ENCODE measurements at regions not wholly inside any gene's neighbourhood (a gene's known extent, or its start where the extent isn't known, plus 50 kb on each side); places are given as distances from the start of the nearest gene placed in this dataset.

DNA sequence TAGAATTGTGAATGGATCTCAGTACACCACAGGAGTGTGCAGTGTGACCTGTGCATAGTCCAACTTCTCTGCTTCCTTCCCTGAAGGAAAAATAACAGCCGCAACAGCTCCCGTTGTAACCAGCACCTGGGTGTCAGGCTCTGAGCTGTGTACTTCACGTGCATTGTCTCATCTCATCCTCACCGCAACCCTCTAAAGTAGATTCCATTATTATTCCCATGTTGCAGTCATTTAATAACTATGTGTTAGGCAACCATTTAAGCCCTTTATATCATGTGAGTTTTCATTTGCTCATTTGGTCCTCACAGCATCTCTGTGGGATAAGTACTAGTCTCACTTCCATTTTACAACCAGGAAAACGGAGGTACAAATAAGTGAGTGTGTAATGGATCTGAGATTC is 247.0 kb upstream of the MAF start:
- H3K4me2 ChIP-seq (ENCODE audit: insufficient read depth, low read length), result no peak overlapping the region
- intact Hi-C loops (cut with micrococcal nuclease), result no loop called here
- H3K4me3 ChIP-seq (replicated peaks in 1 of 3; ENCODE audit: insufficient read depth in 1 of 3, low read depth in 1 of 3, low read length in 3 of 3), result no peak overlapping the region
- no peak overlapping the region for H3K27ac ChIP-seq (ENCODE audit: insufficient read depth, low read depth, low read length)
- BruUV-seq (replicated peaks), result no TSS peak
- no peaks in the 10 kb centered on the region for H3K9me1 ChIP-seq (replicated peaks; ENCODE audit: control insufficient read depth, extremely low read depth, insufficient read depth, low read length)
- ChIA-PET POLR2A (no interaction called here), CTCF (no interaction called here)
- no peaks in the 10 kb centered on the region for H3K36me3 ChIP-seq (ENCODE audit: control insufficient read depth in 2 of 2, extremely low read depth in 1 of 2, insufficient read depth in 2 of 2, low read length in 2 of 2)
- H4K20me1 ChIP-seq (replicated peaks; ENCODE audit: control insufficient read depth, extremely low read depth, insufficient read depth, low read length), result no peaks in the 10 kb centered on the region
- no peaks in the 10 kb centered on the region for H3K79me2 ChIP-seq (ENCODE audit: control insufficient read depth, insufficient read depth, low read length)
- TF ChIP-seq, protein P1, sequence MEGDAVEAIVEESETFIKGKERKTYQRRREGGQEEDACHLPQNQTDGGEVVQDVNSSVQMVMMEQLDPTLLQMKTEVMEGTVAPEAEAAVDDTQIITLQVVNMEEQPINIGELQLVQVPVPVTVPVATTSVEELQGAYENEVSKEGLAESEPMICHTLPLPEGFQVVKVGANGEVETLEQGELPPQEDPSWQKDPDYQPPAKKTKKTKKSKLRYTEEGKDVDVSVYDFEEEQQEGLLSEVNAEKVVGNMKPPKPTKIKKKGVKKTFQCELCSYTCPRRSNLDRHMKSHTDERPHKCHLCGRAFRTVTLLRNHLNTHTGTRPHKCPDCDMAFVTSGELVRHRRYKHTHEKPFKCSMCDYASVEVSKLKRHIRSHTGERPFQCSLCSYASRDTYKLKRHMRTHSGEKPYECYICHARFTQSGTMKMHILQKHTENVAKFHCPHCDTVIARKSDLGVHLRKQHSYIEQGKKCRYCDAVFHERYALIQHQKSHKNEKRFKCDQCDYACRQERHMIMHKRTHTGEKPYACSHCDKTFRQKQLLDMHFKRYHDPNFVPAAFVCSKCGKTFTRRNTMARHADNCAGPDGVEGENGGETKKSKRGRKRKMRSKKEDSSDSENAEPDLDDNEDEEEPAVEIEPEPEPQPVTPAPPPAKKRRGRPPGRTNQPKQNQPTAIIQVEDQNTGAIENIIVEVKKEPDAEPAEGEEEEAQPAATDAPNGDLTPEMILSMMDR (IDR thresholded peaks at IDR 0.05; ENCODE audit: extremely low read depth in 1 of 2, insufficient read depth in 1 of 2, low read depth in 1 of 2, low read length in 2 of 2), result no peak
- TF ChIP-seq GATA2 (IDR thresholded peaks at IDR 0.05; ENCODE audit: insufficient read depth, insufficient read length, low read depth, low read length) (no peak), POLR2AphosphoS5 (IDR thresholded peaks at IDR 0.05; ENCODE audit: insufficient read depth, low read depth, low read length) (no peak), JUN (IDR thresholded peaks at IDR 0.05; ENCODE audit: borderline replicate concordance, insufficient read depth, insufficient read length, low read depth) (no peak), POLR2A (IDR thresholded peaks at IDR 0.05; ENCODE audit: low read depth, low read length) (no peak), FOS (IDR thresholded peaks at IDR 0.05; ENCODE audit: borderline replicate concordance, insufficient read depth, low read length) (no peak), MYC (IDR thresholded peaks at IDR 0.05; ENCODE audit: low read depth, low read length) (no peak), EZH2 (IDR thresholded peaks at IDR 0.05; ENCODE audit: borderline replicate concordance, low read depth, low read length, severe bottlenecking) (no peak)
- TF ChIP-seq, protein P2, sequence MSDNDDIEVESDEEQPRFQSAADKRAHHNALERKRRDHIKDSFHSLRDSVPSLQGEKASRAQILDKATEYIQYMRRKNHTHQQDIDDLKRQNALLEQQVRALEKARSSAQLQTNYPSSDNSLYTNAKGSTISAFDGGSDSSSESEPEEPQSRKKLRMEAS (IDR thresholded peaks at IDR 0.05; ENCODE audit: insufficient read depth, insufficient read length), result no peak
- H3K27me3 ChIP-seq (ENCODE audit: control insufficient read depth in 2 of 2, insufficient read depth in 2 of 2, low read length in 2 of 2), result no peaks in the 10 kb centered on the region
- FAIRE-seq, result no peak
- no peak overlapping the region for H3K9ac ChIP-seq (replicated peaks; ENCODE audit: extremely low read depth, insufficient read depth, low read length)
- H3K9me3 ChIP-seq (replicated peaks; ENCODE audit: control insufficient read depth, insufficient read depth, low read length), result peaks cover 2% of the 10 kb centered on the region
- H2AFZ ChIP-seq (ENCODE audit: low read depth, low read length), result no peak overlapping the region
- no peaks in the 10 kb centered on the region for H3K4me1 ChIP-seq (ENCODE audit: control insufficient read depth, extremely low read depth, insufficient read depth, low read length)
- no peak for DNase-seq (ENCODE audit: low read depth, low spot score)
- dilution Hi-C loops (cut with MboI; ENCODE audit: extremely low pct_ligation_motif_present, low sequenced_read_pairs), result no loop called here

Measured in endothelial cell of umbilical vein (primary cell).